Right lobe of liver (tissue), 4 donors: ENCODE measurements at regions not wholly inside any gene's neighbourhood (a gene's known extent, or its start where the extent isn't known, plus 50 kb on each side); places are given as distances from the start of the nearest gene placed in this dataset.

Experiments used
- POLR2A ChIP-seq: fragments of 450-650 bp; IDR thresholded peaks from one replicate; pipeline ENCODE4 v1.6.1; 2017; ENCODE audit warnings: antibody characterized with exemption, mild to moderate bottlenecking
- TF ChIP-seq, protein P1 (sequence below), 4 donors: fragments of 200-600 bp in 3 of 4; fragments of 450-650 bp in 1 of 4; IDR thresholded peaks; one replicate each; pipeline versions ENCODE4 v1.5.1 to v1.8.0; 2016 to 2022; ENCODE audit warnings: antibody characterized with exemption in 4 of 4, mild to moderate bottlenecking in 2 of 4
- donor health status: DM: no; HTN: no; CAD: no.
- donor health status: DM: no; HTN: no; CAD: no.
- donor health status: DM: no; HTN: yes; CAD: no.

DNA sequence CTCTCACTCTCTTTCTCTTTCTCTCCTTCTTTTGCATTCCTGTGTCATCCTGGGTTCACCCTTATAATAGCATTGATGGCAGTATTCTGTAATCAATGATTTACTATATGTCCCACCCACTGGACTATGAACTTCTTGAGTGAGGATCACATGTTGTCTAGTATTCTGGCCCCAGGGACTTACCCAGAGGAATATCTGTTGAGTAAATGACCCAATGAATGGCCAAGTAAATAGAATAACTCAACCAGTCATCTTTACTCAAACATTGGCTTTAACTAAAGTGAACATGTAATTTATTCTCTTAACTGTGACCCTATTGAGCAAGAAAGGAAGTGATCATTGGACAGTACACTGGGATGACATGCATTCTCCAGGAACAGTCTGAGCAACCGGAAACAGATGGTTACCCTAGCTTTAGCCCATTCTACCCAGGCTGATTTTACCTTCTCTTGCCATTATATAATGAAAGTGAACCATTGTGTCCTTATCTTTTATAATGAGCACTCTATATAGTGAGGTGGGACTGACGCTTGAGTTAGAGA lies 94.5 kb upstream of the SOX14 start:
- TF ChIP-seq, protein P1, sequence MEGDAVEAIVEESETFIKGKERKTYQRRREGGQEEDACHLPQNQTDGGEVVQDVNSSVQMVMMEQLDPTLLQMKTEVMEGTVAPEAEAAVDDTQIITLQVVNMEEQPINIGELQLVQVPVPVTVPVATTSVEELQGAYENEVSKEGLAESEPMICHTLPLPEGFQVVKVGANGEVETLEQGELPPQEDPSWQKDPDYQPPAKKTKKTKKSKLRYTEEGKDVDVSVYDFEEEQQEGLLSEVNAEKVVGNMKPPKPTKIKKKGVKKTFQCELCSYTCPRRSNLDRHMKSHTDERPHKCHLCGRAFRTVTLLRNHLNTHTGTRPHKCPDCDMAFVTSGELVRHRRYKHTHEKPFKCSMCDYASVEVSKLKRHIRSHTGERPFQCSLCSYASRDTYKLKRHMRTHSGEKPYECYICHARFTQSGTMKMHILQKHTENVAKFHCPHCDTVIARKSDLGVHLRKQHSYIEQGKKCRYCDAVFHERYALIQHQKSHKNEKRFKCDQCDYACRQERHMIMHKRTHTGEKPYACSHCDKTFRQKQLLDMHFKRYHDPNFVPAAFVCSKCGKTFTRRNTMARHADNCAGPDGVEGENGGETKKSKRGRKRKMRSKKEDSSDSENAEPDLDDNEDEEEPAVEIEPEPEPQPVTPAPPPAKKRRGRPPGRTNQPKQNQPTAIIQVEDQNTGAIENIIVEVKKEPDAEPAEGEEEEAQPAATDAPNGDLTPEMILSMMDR (IDR thresholded peaks at IDR 0.05): no peak
- no peak for TF ChIP-seq POLR2A
